H9 (cell line): ENCODE measurements at regions not wholly inside any gene's neighbourhood (a gene's known extent, or its start where the extent isn't known, plus 50 kb on each side); places are given as distances from the start of the nearest gene placed in this dataset.

Experiments
- DNase-seq: peaks from one replicate; pipeline ENCODE4 v3.0.0-alpha.2; 2017
- H2AFZ ChIP-seq: one replicate; pipeline ENCODE4 v1.6.1; 2013; ENCODE audit warnings: mild to moderate bottlenecking, low read length, control low read depth, moderate library complexity
- H2AK5ac ChIP-seq: 2 replicates; pipeline ENCODE4 v1.6.1; 2013; ENCODE audit warnings: low read length, control low read depth, mixed read lengths; ENCODE audit not compliant: insufficient read length
- H2BK120ac ChIP-seq: one replicate; pipeline ENCODE4 v1.6.1; 2013; ENCODE audit warnings: low read depth, mild to moderate bottlenecking, low read length, control low read depth, inconsistent platforms; ENCODE audit not compliant: poor library complexity, severe bottlenecking
- H2BK12ac ChIP-seq: 2 replicates; pipeline ENCODE4 v1.6.1; 2013; ENCODE audit warnings: low read length, control low read depth, mixed read lengths, low read depth; ENCODE audit not compliant: insufficient read length
- H2BK15ac ChIP-seq: 2 replicates; pipeline ENCODE4 v1.6.1; 2013; ENCODE audit warnings: low read depth, low read length, control low read depth
- H2BK20ac ChIP-seq: one replicate; pipeline ENCODE4 v1.6.1; 2013; ENCODE audit warnings: low read depth, mild to moderate bottlenecking, low read length, control low read depth, inconsistent platforms; ENCODE audit not compliant: poor library complexity, severe bottlenecking
- H2BK5ac ChIP-seq: 2 replicates; pipeline ENCODE4 v1.6.1; 2013; ENCODE audit warnings: low read length, control low read depth, mixed read lengths; ENCODE audit not compliant: insufficient read length
- H3K14ac ChIP-seq: 2 replicates; pipeline ENCODE4 v1.6.1; 2013; ENCODE audit warnings: low read length, control low read depth; ENCODE audit not compliant: insufficient read depth
- H3K18ac ChIP-seq: 2 replicates; pipeline ENCODE4 v1.6.1; 2013; ENCODE audit warnings: low read depth, mild to moderate bottlenecking, mixed read lengths, low read length, control low read depth; ENCODE audit not compliant: insufficient read length
- H3K23ac ChIP-seq: 2 replicates; pipeline ENCODE4 v1.6.1; 2013; ENCODE audit warnings: low read length, control low read depth, mixed read lengths, low read depth; ENCODE audit not compliant: insufficient read length
- H3K23me2 ChIP-seq: 2 replicates; pipeline ENCODE4 v1.6.1; 2013; ENCODE audit warnings: low read depth, mild to moderate bottlenecking, mixed read lengths, low read length, control low read depth; ENCODE audit not compliant: insufficient read length, poor library complexity, severe bottlenecking
- H3K27ac ChIP-seq: 2 replicates; pipeline ENCODE4 v1.5.1; 2013; ENCODE audit warnings: low read length, control low read depth, mixed read lengths, low read depth; ENCODE audit not compliant: insufficient read length
- H3K27me3 ChIP-seq: 2 replicates; pipeline ENCODE4 v1.6.1; 2013; ENCODE audit warnings: low read length, control low read depth, inconsistent platforms; ENCODE audit not compliant: insufficient read depth
- H3K4ac ChIP-seq: 2 replicates; pipeline ENCODE4 v1.6.1; 2013; ENCODE audit warnings: low read depth, mild to moderate bottlenecking, control low read depth, inconsistent platforms, low read length, moderate library complexity
- H3K4me1 ChIP-seq: 2 replicates; pipeline ENCODE4 v1.6.1; 2013; ENCODE audit warnings: low read length, control low read depth, inconsistent platforms; ENCODE audit not compliant: insufficient read depth
- H3K4me2 ChIP-seq: 2 replicates; pipeline ENCODE4 v1.6.1; 2013; ENCODE audit warnings: low read length, control low read depth, mixed read lengths; ENCODE audit not compliant: insufficient read length, insufficient read depth
- H3K56ac ChIP-seq: 2 replicates; pipeline ENCODE4 v1.6.1; 2013; ENCODE audit warnings: low read depth, mild to moderate bottlenecking, mixed read lengths, low read length, control low read depth; ENCODE audit not compliant: insufficient read length
- H3K79me1 ChIP-seq: 2 replicates; pipeline ENCODE4 v1.6.1; 2013; ENCODE audit warnings: low read depth, mild to moderate bottlenecking, moderate library complexity, low read length, control low read depth, inconsistent platforms; ENCODE audit not compliant: insufficient read depth, poor library complexity, severe bottlenecking
- H3K79me2 ChIP-seq: 2 replicates; pipeline ENCODE4 v1.6.1; 2013; ENCODE audit warnings: low read length, control low read depth, inconsistent platforms; ENCODE audit not compliant: insufficient read depth
- H3K9ac ChIP-seq: 2 replicates; pipeline ENCODE4 v1.6.1; 2013; ENCODE audit warnings: low read length, control low read depth, mixed read lengths; ENCODE audit not compliant: insufficient read length; ENCODE audit errors: extremely low read depth
- H3K9me3 ChIP-seq: one replicate; pipeline ENCODE4 v1.6.1; 2013; ENCODE audit warnings: low read depth, low read length, inconsistent platforms; ENCODE audit not compliant: control insufficient read depth
- H3T11ph ChIP-seq: one replicate; pipeline ENCODE4 v1.6.1; 2013; ENCODE audit warnings: mild to moderate bottlenecking, low read length, control low read depth, inconsistent platforms
- H4K20me1 ChIP-seq: one replicate; pipeline ENCODE4 v1.6.1; 2013; ENCODE audit not compliant: control insufficient read depth, insufficient read length, insufficient read depth
- H4K5ac ChIP-seq: 2 replicates; pipeline ENCODE4 v1.6.1; 2013; ENCODE audit warnings: low read depth, mild to moderate bottlenecking, mixed read lengths, low read length, control low read depth; ENCODE audit not compliant: insufficient read length
- H4K8ac ChIP-seq: replicated peaks from 2 replicates; pipeline ENCODE4 v1.6.1; 2013; ENCODE audit warnings: low read length, control low read depth, mixed read lengths, low read depth; ENCODE audit not compliant: insufficient read length
- H4K91ac ChIP-seq: 2 replicates; pipeline ENCODE4 v1.6.1; 2013; ENCODE audit warnings: low read depth, mild to moderate bottlenecking, moderate library complexity, mixed read lengths, low read length, control low read depth; ENCODE audit not compliant: insufficient read length
- H3K27ac Mint-ChIP-seq, 3 experiments: 2 replicates in 2 of 3; 3 replicates in 1 of 3; pipeline ENCODE4 v1.8.0; 2020 to 2021; ENCODE audit warnings: mixed read lengths in 3 of 3, mild to moderate bottlenecking in 1 of 3, moderate library complexity in 1 of 3
- H3K27me3 Mint-ChIP-seq: 2 replicates; pipeline ENCODE4 v1.8.0; 2021; ENCODE audit warnings: low read depth, mild to moderate bottlenecking, moderate library complexity, mixed read lengths
- H3K36me3 Mint-ChIP-seq, 3 experiments: 2 replicates in 2 of 3; 3 replicates in 1 of 3; pipeline ENCODE4 v1.8.0; 2020 to 2021; ENCODE audit warnings: low read depth in 3 of 3, mixed read lengths in 3 of 3; ENCODE audit not compliant: insufficient read depth in 1 of 3
- H3K4me1 Mint-ChIP-seq, 2 experiments: 2 replicates each; pipeline ENCODE4 v1.8.0; 2020; ENCODE audit warnings: mixed read lengths in 2 of 2
- H3K4me3 Mint-ChIP-seq, 2 experiments: 2 replicates in 1 of 2; 3 replicates in 1 of 2; pipeline ENCODE4 v1.8.0; 2020 to 2021; ENCODE audit warnings: mild to moderate bottlenecking in 2 of 2, mixed read lengths in 2 of 2, moderate library complexity in 1 of 2
- H3K9me3 Mint-ChIP-seq, 2 experiments: 2 replicates in 1 of 2; 3 replicates in 1 of 2; pipeline ENCODE4 v1.8.0; 2020; ENCODE audit warnings: mild to moderate bottlenecking in 2 of 2, mixed read lengths in 2 of 2, moderate library complexity in 1 of 2
- CTCF ChIP-seq: fragments of 200-600 bp; sonication (generic); conservative IDR thresholded peaks from 3 replicates; pipeline ENCODE4 v1.8.0; 2021; ENCODE audit warnings: antibody characterized with exemption, mild to moderate bottlenecking
- WGBS: extraction: QIAGEN DNeasy Blood & Tissue Kit; methylation state at CpG from one replicate; pipeline ENCODE4 v1.1.7; 2013; ENCODE audit warnings: missing lambda C conversion rate, low lambda C conversion rate, mixed read lengths; ENCODE audit not compliant: insufficient read length; ENCODE audit errors: extremely low coverage; 5-methylcytosine and 5-hydroxymethylcytosine counted together

DNA sequence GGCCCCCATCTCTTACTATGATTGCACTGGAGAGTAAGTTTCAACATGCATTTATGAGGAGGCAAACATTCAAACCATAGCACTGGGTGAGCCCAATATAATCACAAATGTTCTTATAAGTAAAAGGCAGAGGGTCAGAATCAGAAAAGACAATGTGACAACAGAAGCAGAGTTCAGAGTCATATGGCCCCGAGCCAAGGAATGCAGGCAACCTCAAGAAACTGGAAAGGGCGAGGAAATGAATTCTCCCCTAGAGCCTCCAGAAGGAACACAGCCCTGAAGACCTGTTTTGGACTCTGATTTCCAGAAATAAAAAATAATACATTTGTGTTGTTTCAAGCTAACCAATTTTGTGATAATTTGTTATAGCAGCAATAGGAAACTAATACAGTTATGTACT lies 81.3 kb upstream of the ABI3BP start:
- H3K27me3 ChIP-seq: no peaks in the 10 kb centered on the region
- no peak overlapping the region for H3K4me3 Mint-ChIP-seq
- no peaks in the 10 kb centered on the region for H3K36me3 Mint-ChIP-seq
- peaks cover 0 to 1% of the 10 kb centered on the region in 2 experiments; a peak in 1 of 5 replicates for H3K9me3 Mint-ChIP-seq
- H2BK12ac ChIP-seq: no peak overlapping the region
- H3K79me2 ChIP-seq: no peaks in the 10 kb centered on the region
- no peak overlapping the region for H4K91ac ChIP-seq
- H2BK20ac ChIP-seq: no peak overlapping the region
- H3K27me3 Mint-ChIP-seq: no peaks in the 10 kb centered on the region
- no peak overlapping the region for H3K56ac ChIP-seq
- no peak for TF ChIP-seq CTCF
- H2BK15ac ChIP-seq: no peak overlapping the region
- no peak overlapping the region for H3K23ac ChIP-seq
- no peak for DNase-seq
- no peak overlapping the region for H2AFZ ChIP-seq
- H3K4me1 Mint-ChIP-seq: peaks cover 6 to 7% of the 10 kb centered on the region in 2 experiments
- no peak overlapping the region for H2BK120ac ChIP-seq
- no peak overlapping the region for H4K8ac ChIP-seq
- H3K18ac ChIP-seq: no peak overlapping the region
- no peaks in the 10 kb centered on the region for H3K23me2 ChIP-seq
- no peak overlapping the region for H3K27ac Mint-ChIP-seq
- no peaks in the 10 kb centered on the region for H4K20me1 ChIP-seq
- no peak overlapping the region for H2AK5ac ChIP-seq
- no peak overlapping the region for H3K4ac ChIP-seq
- no peak overlapping the region for H3K4me2 ChIP-seq
- no peaks in the 10 kb centered on the region for H3K4me1 ChIP-seq
- H3T11ph ChIP-seq: no peak overlapping the region
- no CpG with 5 or more reads among the region's 2 CpGs for WGBS
- no peak overlapping the region for H4K5ac ChIP-seq
- no peak overlapping the region for H3K27ac ChIP-seq
- H3K79me1 ChIP-seq: no peaks in the 10 kb centered on the region
- no peak overlapping the region for H2BK5ac ChIP-seq
- H3K9me3 ChIP-seq: no peaks in the 10 kb centered on the region
- no peak overlapping the region for H3K9ac ChIP-seq
- no peak overlapping the region for H3K14ac ChIP-seq
